HG02885 (cell line): ENCODE measurements at regions not wholly inside any gene's neighbourhood (a gene's known extent, or its start where the extent isn't known, plus 50 kb on each side); places are given as distances from the start of the nearest gene placed in this dataset.

Experiments
- ATAC-seq: cut with Tn5 transposase; IDR thresholded peaks from one replicate; pipeline ENCODE4 v1.9.1; 2021; ENCODE audit warnings: mild to moderate bottlenecking; ENCODE audit not compliant: unreplicated experiment, poor library complexity

- no peak for ATAC-seq
Measured at GRCh38 chr14:100381395-100382105, 58.4 kb downstream of the SLC25A47 start.

GRCh38 chr14:100382106-100382455 is 58.9 kb downstream of the SLC25A47 start:
- ATAC-seq = no peak

GRCh38 chr14:100383727-100384158 is 60.6 kb downstream of the SLC25A47 start:
- ATAC-seq = peak; percentile 70

- no peak for ATAC-seq
Measured at GRCh38 chr14:100384277-100384676, 61.1 kb downstream of the SLC25A47 start.

- ATAC-seq = no peak
Measured at GRCh38 chr14:100384819-100385813, 62.0 kb downstream of the SLC25A47 start.

- ATAC-seq = no peak
Measured at GRCh38 chr14:100386121-100386520, 63.0 kb downstream of the SLC25A47 start.

- ATAC-seq = no peak
Measured at GRCh38 chr14:100386846-100387245, 63.7 kb downstream of the SLC25A47 start.

- ATAC-seq = no peak
Measured at GRCh38 chr14:100387450-100387849, 64.3 kb downstream of the SLC25A47 start.

GRCh38 chr14:100388103-100389054 is 65.2 kb downstream of the SLC25A47 start:
- ATAC-seq = no peak

GRCh38 chr14:100389497-100390104 is 66.5 kb downstream of the SLC25A47 start:
- ATAC-seq = no peak

- ATAC-seq = no peak
Measured at GRCh38 chr14:100391173-100391572, 68.0 kb downstream of the SLC25A47 start.

GRCh38 chr14:100391724-100392123 is 68.6 kb downstream of the SLC25A47 start:
- ATAC-seq = no peak

- ATAC-seq = no peak
Measured at GRCh38 chr14:100392356-100392755, 69.2 kb downstream of the SLC25A47 start.

- ATAC-seq = no peak
Measured at GRCh38 chr14:100393362-100393761, 70.2 kb downstream of the SLC25A47 start.

GRCh38 chr14:100393906-100394732 is 71.0 kb downstream of the SLC25A47 start:
- no peak for ATAC-seq

GRCh38 chr14:100394886-100395672 is 71.9 kb downstream of the SLC25A47 start:
- no peak for ATAC-seq

- ATAC-seq = no peak
Measured at GRCh38 chr14:100396266-100396795, 73.2 kb downstream of the SLC25A47 start.

- ATAC-seq = no peak
Measured at GRCh38 chr14:100397005-100397404, 73.9 kb downstream of the SLC25A47 start.
